ENCODE measurements at regions not wholly inside any gene's neighbourhood (a gene's known extent, or its start where the extent isn't known, plus 50 kb on each side); places are given as distances from the start of the nearest gene placed in this dataset.
"Not testable (repeated sequence)": the region's sequence is repeated elsewhere in the genome, so short reads cannot be mapped to it uniquely, and the experiment has no call there.

DNA sequence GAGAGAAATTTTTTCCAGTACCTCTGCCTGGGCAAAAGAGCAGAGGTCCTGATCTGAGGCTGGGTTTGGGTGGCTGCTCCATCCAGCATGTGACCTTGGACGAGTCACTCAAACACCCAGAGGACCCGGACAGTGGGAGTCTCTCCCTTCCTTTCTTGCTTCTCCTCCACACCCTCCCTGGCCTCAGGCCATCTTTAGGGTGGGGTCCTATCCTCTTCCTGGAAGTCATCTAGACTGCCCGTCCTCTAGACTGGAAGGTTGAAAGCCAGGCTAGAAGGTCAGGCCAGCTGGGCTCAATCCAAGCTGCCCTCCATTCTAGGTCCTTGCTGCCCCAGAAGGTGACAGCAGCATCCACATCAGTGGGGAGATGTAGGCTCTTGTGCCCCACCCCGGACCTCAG lies 599.5 kb downstream of the MATN1 start:
- no peak for DNase-seq (ENCODE audit: extremely low read depth, low read depth)

DNA sequence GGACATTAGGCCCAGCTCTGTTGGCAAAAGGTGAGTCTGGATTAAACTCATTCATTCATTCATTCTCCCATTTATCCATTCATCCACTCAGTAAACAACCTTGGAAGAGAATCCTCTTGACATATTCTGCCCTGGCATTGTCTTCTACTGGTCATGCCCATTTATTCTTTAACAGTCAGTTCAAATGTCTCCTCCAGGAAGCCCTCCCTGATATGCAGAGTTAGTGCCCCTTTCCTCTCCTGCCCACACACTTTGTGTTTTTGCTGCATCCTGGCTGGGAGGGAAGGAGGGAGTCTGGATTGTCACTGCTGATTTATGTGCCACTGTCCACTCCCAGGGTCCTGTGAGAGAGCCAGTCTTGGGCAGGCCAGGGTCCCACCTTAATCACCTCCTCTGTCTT lies 600.3 kb downstream of the MATN1 start:
- DNase-seq (ENCODE audit: extremely low read depth, low read depth): no peak

DNA sequence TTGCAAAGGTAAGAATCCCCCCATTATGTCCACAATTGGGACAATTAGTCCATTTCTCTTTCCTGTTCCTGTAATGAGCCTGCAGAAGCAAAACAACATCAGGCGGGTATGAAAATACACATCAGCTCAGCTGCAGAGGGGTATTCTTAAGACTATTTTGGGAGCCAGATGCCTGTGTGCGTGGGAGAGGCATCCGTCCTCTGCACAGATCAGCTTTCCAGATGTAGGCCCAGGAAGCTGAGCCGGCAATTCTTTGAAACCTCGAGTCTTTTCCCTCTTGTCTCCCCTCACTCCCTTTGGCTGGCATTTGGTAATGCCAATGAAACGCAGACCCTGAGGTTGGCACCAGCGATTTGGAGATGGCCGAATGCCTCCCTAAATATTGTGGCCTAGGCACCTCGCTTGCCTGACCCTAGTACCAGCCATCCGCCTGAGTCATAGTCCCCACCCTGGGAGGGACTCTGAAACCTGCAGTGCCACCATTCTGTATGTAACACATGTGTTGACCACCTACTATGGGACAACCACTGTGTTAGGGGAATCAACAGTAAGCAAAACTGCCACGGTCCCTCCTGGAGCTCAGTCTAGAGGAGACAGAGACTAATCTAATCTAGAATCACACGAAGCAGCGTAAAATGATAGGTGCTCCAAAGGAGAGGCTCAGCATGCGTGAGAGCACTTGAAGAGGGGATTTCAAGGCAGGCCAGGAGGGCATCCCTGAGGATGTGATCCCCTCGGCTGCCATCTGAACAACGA lies 603.0 kb downstream of the MATN1 start:
- no peak for DNase-seq (ENCODE audit: extremely low read depth, low read depth)

DNA sequence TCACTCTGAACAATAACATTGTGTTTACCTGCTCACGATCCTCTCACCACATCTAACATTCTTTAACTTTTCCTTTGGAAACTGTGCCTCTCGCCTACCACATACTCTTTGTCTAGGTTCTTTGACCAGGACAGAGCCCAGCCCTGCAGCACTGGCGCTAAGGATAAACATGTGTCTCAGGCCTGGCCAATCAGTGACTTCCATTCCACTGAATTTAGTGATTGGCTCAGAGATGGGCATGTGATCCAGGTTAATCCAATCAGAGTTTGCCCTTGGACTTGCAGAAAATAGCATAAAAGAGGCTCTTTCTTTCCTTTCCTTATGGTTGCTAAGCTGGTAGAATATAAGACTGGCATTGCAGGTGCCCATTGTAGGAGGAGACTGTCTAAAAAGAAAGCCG lies 605.7 kb downstream of the MATN1 start:
- DNase-seq (ENCODE audit: extremely low read depth, low read depth): no peak

DNA sequence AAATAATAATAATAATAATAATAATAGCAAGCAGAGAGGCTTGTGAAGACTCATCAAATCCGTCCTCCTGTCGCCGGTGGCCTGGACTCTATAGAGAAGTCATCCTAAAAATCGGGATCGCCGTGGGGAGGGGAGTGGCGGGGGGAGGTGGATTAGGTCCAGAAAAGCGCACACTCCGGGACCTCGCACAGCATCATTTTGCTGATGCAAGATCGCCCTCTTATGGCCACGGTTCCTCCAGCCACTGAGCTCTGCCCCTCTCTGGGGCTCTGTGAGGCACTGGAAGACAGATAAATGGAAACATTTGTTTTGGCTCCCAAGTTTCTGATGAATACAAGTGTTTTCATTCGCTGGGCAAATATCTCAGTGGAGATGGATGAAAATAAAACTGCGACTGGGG lies 612.0 kb downstream of the MATN1 start:
- peak; percentile 36 for DNase-seq (ENCODE audit: extremely low read depth, low read depth)

DNA sequence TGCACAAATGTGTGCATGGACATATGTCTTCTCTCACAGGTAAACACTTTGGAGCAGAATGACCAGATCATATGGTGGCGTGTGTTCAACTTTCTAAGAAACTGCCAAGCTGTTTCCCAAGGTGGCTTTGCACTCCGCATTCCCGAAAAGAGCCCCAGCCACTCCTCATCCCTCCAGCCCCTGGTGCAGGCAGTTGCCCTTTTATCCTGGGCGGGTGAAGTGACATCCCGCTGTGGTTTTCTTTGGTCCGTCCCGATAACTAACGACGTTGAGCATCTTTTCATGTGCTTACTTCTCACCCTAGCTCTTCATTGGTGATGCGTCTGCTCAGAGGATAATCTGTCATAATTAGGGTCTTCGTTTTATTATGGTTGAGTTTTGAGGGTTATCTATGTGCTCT lies 612.5 kb downstream of the MATN1 start:
- DNase-seq (ENCODE audit: extremely low read depth, low read depth): no peak

DNA sequence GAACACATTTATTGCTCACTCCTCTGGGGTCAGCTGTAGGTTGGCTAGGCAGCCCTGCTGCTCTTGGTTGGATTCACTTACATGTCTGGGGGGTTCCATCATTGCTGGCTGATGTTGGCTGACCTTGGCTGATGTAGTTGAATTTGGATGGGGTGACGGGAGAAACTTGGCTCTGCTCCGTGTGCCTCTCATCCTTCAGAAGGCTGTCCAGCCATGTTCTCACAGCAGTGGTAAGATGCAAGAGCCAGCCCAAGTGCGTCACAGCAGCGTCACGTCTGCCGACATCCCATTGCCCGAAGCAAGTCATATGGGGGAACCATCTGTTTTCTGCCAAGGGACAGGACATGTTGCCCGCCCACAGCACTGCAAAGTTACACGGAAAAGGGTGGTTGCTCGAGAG lies 613.5 kb downstream of the MATN1 start:
- peak; percentile 47 for DNase-seq (ENCODE audit: extremely low read depth, low read depth)

DNA sequence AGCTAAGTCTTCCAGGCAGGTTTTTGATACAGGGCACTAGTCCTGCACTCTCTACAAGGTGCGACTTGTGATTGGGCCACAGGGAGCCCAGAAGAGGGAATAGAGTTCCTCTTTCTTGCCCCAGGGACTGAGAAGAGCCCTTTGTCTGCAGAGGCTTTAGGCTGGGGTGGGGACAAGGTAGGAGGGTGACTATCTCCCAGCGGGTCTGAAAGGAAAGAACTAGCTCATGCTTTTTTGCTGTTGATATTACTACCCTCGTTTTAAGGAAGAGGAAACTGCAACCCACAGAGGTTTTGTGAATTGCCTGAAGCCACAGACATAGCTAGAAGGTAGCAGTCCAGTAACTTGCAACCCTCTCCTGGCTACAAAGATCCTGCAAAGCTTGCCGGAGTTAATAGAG lies 615.2 kb downstream of the MATN1 start:
- DNase-seq (ENCODE audit: extremely low read depth, low read depth): no peak

DNA sequence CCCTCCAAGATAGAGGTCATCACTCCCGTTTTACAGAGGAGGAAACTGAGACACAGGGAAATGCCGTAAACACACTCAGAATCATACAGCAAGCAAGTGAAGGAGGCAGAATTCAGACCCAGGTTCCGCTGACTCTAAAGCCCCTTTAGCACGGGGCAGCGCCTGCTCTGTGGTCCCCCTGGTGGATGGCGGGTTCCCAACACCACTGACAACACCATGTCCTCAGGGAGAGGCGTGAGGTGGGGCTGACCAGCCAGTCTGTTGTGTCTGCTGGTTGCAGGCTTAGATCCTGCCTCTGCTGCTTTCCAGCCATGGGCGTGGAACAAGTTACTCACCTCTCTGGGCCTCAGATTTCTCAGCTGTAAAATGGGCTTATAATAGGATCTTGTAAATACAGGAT lies 617.3 kb downstream of the MATN1 start:
- no peak for DNase-seq (ENCODE audit: extremely low read depth, low read depth)

DNA sequence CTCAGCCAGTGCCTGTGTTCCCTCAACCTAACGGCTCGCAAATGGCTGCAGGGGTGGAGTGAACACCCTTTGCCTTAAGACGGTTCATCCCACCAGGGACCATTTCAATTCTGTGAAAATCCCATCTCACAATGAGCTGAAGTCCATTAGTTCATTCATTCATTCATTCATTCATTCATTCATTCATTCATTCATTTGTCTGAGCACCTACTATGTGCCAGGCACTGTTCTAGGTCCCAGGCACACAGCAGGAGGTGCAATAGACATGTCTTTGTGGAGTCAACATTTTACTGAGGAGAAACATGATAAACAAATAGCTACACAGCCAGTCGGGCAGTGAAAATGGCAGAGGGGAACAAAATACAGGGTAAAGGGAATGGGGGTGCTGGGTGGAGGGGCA lies 618.8 kb downstream of the MATN1 start:
- DNase-seq (ENCODE audit: extremely low read depth, low read depth): no peak

DNA sequence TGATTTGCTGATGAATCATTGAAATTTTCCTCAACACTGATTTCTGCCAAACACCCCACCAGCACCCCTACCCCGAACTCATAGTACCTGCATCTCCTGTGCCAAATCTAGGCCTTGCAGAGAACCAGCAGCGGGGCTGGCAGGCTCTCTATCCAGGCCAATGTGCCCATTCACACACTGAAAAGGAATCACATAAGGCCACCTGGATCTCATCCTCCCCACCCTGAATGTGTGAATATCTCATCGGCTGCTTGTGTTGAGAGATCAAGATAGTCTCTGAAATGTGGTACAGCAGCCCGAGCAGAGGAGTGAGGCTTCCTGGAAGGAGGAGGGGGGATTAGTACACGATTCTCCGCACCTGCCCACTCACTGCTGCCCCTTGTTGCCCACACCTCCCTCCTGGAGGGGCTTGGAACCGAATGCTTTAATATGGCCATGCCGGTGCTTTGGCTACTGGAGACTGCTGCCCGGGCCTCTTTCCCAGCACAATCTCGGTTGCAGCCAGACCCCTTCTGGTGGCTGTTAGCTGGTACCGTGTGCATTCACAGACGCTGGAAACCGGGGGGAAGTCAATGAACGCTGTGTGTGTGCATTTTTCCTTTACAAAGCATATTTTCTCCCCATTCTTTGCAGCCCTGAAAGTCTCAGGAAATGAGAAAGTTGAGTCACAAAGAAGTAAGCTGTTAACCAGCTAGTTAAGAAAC lies 619.5 kb downstream of the MATN1 start:
- no peak for DNase-seq (ENCODE audit: extremely low read depth, low read depth)

DNA sequence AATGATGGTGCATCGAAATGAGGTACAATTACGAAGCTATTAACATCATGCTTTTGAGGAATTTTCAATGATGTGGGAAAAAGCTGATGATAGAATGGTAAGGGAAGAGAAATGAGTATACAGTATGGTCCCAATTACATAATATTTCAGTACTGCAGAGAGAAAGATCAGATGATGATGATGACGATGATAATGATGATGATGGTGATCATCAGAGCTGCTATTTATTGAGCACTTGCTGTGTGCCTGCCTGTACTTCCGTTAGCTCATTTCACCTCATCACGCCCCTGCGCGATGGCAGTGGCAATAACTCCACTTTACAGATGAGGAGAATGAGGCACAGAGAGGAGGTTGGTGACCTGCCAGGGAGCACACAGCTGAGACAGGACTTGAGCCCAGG lies 620.8 kb downstream of the MATN1 start:
- DNase-seq (ENCODE audit: extremely low read depth, low read depth): no peak

DNA sequence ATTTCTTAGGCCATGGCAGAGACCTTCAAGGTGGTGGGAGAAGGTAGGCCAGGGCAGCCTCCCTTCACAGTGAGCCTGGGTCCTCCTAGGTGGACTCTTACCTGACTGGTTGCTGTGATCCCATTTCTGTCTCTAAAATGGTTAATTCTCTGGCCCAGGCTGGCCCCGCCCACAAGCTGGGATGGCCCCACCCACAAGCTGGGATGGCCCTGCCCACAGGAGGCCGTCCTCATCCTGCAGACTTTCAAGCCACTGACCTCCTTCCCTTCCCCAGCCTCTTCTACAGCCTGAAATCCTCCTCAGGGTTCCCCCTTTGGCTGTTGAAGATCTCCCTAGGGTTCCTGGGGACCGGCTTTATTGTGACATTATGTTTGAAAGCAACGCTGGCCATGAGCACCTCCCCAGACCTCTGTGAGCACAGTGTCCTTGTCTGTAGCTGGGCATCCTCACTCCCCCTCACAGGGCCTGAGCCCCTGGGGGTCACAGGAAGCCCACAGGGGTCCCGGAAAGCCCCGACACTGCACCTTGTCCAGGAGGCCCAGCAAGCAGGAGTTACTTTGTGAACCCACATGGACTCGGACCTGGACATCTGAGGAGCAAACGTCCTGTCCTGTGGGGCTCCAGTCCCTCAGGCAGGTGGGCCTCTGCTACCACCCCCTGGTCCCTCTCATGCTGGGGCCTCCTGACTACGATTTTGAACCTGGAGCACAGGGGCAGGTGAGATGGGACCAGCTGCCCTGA lies 621.7 kb downstream of the MATN1 start:
- no peak for DNase-seq (ENCODE audit: extremely low read depth, low read depth)

DNA sequence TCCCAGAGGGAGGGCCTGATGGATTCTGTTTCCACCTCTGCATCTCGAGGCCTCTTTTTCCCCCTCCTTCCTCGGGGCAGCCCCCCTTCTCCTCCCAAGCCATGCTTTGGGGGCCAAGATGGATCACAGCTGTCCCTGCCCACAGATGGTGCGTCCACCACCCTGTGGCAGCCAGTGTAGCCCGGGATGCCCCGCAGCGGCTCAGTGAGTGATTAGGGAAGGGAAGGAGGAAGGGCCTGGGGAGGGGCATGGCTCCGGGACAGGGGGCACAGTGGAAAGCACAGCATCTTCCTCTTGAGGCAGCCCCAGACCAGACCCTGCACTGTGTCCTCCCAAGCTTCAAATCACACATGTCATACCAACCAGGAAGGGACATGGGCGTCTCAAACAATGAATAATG lies 622.4 kb downstream of the MATN1 start:
- no peak for DNase-seq (ENCODE audit: extremely low read depth, low read depth)

DNA sequence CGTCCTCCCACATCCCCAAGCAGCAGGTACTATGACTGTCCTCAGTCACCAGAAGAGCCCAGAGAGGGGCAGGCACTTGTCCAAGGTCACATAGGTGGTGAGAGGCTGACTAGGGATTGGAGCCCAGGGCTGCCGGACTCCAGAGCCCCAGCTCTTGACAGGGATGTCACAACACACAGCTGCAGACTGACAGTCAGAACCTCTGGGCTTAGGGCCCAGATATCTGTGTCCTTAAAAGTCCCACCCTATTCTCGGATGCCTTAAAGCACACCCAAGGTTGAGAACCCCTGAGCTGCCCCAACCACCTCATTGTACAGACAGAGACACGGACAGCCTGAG lies 622.9 kb downstream of the MATN1 start:
- DNase-seq (ENCODE audit: extremely low read depth, low read depth): no peak

DNA sequence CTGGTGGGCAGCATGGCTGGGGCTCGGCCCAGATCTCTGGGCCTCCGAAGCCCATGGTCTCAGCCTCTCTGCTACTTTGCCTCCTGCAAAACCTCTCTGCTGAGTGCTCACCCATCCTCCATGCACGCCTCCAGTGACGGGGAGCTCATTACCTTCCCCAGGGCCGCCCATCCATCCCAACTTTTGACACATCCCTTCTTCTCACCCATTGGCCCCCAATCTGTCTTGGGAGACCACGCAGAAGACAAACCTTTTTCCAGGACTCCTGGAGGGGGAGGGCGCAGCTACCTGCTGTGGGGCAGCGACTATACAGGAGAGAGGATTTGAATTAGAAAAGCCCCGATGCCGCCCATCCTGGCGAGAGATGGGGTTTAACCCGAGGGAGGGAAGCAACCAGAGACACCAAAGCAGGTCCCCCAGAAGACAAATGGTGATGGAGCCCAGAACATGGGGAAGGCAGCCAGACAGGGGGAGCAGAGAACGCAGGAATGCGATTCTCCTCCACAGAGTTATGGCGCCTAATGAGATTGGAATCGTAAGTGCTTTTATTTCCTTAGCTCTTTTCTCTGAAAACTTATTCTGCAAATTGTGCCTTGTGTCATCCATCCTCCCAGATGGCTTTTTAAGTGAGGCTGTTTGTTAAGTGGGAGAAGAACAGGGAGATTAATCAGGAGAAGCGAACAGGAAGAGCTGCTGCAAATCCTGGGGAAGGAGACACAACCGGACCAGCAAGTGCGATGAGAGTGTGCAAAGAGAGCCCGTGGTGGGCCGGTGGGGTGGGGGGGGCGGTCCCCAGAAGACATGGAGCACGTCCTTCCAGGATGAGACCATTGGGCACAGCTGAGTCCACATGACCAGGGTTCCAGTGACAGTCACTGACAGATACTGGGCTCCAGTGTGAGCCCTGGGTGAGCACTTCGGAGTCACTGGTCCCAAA lies 623.5 kb downstream of the MATN1 start:
- DNase-seq (ENCODE audit: extremely low read depth, low read depth): no peak

DNA sequence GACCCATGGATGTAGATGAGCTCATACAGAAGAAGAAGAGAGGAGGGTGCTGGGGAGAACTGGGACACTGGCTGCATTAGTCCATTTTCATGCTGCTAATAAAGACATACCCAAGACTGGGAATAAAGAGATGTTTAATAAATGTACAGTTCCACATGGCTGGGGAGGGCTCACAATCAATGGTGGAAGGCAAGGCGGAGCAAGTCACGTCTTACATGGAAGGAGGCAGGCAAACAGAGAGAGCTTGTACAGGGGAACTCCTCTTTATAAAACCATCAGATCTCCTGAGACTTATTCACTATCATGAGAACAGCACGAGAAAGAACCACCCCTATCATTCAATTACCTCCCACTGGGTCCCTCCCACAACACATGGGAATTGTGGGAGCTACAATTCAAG lies 625.5 kb downstream of the MATN1 start:
- DNase-seq (ENCODE audit: extremely low read depth, low read depth): not testable (repeated sequence)

DNA sequence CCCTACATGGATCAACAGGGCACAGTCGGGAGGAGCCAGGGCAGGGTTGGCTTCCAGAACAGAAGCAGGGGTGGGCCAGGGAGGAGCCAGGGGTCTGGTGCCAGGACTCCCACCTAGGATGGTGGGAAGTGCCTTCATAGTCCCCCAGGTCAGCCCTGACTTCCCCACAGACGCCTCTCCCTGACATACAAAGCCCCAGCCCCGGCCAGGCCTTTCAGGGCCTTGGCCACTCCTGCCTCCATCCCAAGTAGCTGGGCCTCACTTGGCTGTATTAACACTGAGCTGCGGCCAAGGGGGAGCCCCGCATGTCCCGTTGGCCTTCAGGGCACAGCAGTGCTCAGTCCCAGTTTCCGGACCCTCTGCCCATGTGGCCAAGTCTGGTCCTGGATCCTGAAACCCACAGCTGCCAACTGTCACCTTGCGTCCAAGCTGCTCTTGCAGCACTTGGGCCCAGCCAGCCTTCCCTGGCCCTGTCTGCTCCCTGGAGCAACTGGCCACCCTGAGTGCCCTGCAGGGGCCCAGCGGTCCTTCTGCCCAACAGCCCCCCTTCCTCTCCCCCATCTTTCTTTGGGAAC lies 627.8 kb downstream of the MATN1 start:
- DNase-seq (ENCODE audit: extremely low read depth, low read depth): no peak

DNA sequence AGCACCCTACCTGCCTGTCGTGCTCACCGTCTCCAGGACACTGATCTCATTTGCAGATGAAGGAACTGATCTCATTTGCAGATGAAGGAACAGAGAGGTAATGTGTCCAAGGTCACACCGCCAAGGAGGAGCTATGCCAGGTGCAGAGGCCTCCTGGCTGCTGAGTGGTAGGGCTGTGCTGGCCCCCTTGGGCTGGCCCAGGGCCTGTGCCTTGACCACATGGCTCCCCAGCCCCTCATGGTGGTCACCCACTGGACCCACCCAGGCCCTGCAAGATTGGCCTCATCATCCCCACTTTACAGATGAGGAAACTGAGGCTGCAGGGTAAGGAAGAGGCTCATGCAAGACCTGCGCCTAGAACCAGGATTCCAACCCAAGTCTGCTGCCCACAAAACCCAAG lies 628.3 kb downstream of the MATN1 start:
- DNase-seq (ENCODE audit: extremely low read depth, low read depth): no peak

DNA sequence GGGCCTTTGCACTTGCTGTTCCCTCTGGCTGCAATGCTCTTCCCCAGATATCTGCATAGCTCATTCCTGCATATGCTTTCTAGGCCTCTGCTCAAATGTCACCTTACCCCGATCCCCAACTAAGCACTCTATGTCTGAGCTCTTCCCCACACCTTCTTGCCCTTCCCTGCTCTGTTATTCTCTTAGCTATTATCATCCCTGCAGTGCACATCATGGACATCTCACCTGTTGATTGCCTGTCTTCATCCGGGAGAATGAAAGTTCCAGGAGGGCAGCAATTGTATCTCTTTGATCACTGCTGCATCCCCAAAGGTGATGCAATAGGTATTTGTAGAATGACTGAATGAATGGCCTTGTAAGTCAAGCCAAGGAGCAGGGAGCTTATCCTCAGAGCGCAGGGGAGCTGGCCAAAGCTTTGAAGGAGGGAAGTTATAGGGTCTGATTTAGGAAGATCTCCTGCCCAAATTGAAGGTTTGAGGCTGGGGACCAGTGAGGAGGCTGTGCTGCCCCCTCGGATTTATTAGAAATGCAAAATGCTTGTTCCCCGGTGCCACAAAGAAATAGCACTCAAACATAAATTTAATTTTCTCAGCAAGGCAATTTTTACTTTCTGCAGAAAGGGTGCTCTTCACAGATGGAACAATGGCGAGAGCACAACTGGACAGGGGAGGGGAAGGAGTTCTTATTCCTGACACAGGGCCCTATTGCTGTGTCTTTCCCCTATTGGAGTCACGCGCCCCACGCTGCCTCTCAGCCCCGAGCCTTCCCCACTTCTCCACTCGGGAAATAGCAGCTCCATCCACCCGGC lies 631.1 kb downstream of the MATN1 start:
- no peak for DNase-seq (ENCODE audit: extremely low read depth, low read depth)

Measured in NCI-H460 (cell line).